Kidney tubule cell (primary cell): ENCODE measurements at regions not wholly inside any gene's neighbourhood (a gene's known extent, or its start where the extent isn't known, plus 50 kb on each side); places are given as distances from the start of the nearest gene placed in this dataset.
"Not testable (repeated sequence)": the region's sequence is repeated elsewhere in the genome, so short reads cannot be mapped to it uniquely, and the experiment has no call there.

Experiments
- DNase-seq: peaks from one replicate; pipeline ENCODE4 v3.0.0-alpha.2; 2018; ENCODE audit warnings: low spot score

GRCh38 chr4:3961091-3961672 lies 195.0 kb downstream of the ADRA2C start:
- DNase-seq, result not testable (repeated sequence)

GRCh38 chr4:3964572-3965278 lies 198.5 kb downstream of the ADRA2C start:
- DNase-seq, result not testable (repeated sequence)

- not testable (repeated sequence) for DNase-seq
Measured at GRCh38 chr4:3967204-3967603, 201.0 kb downstream of the ADRA2C start.

DNA sequence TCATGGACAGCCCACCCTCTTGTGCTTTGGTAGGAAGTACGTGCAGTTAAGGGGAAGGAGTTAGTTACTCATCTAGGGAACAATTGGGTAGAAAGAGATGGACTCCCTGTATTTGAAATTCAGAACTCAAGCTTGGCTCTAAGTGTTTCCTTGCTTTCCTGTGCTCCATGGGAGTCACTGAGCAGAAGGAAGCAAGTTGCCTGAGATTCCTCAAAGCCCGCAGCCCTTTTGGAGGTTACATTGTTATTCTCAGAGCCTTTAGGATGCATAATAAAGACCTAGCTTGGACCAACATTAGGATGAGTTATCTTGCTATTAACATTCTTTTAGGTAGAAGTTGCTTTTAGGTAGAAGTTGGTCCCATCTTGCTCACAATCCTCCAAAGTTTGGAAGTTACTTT lies 206.4 kb downstream of the ADRA2C start:
- DNase-seq, result not testable (repeated sequence)

DNA sequence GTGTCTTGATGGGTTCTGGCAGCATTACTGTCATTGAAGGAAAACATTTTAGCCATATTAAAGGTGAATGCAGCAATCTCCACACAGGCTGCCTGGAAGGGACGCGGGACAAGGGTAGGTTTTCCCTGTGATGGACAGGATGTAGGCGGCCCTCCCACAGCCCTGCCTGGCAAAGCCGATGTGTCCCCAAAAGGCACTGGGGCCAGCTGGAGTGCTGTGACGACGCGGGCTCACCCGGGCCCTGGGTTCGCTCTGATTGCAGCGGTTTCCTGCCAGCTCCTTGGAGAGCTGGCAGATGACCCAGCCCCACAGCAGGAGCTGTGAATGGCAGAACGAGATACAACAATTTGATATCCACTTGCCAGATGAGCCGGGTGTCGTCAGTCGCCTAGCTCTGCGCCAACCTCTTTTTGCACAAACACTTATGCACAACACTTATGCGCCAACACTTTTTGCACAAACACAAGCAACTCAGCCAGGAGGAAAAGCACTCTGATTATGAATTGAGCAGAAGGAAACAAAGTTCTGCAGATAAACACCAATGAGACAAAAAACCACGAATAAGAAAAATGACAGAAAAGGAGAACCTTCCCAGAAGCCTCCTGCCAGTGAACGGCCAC lies 207.5 kb downstream of the ADRA2C start:
- DNase-seq, result not testable (repeated sequence)

- not testable (repeated sequence) for DNase-seq
Measured at GRCh38 chr4:3983518-3984125, 217.4 kb downstream of the ADRA2C start.

- not testable (repeated sequence) for DNase-seq
Measured at GRCh38 chr4:3984796-3985195, 218.6 kb downstream of the ADRA2C start.

- not testable (repeated sequence) for DNase-seq
Measured at GRCh38 chr4:3986412-3986811, 220.2 kb downstream of the ADRA2C start.

DNA sequence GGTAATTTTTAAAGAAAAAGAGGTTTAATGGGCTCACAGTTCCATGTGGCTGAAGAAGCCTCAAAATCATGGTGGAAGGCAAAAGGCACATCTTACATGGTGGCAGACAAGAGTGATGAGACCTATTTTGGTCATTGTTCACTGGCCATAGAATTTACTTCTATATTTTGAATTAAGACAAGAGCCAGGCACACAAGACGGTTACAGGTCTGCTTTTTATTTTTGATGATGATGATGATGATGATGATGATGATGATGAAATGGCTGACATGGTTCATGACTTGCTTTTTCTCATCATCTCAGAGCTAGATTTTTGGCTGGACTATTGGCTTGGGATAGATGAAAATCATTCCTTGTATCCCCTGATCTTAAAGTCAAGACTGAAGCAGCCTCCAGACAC lies 229.3 kb downstream of the OTOP1 start:
- DNase-seq, result not testable (repeated sequence)

- DNase-seq, result not testable (repeated sequence)
Measured at GRCh38 chr4:4004036-4004435, 222.7 kb downstream of the OTOP1 start.

DNA sequence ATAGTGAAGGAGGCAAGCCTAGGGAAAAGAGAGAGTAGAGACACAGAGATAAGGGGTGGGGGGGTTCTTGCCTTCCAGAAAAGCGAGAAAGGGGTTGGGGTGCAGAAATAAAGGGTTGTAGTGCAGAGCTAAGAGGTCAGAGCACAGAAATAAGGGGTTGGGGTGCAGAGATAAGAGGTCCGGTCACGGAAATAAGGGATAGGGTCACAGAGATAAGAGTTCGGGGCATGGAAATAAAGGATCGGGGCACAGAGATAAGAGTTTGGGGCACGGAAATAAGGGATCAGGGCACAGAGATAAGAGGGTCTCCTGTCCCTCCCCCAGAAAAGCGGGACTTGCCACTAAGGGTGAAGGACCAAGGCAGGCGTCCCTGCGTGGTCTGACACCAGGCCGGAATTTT lies 222.0 kb downstream of the OTOP1 start:
- not testable (repeated sequence) for DNase-seq

DNA sequence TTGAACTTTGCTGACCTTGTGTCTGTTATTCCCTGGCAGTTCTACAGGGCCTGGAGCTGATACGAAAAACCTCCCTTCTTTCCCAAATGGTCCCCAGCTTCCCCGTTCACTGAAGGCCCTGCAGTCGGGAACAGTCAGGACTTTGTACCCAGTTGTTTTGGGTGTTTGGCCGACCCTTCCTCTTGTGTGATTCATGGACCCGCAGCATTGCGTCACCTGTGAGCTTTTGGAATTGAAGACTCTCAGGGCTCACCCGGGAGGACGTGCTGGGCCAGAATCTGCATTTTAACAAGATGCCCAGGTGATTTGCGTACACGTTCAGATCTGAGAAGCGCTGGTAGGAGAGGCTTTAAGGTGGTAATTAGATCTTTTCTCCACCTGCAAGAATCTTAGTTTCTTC lies 220.4 kb downstream of the OTOP1 start:
- DNase-seq, result not testable (repeated sequence)

DNA sequence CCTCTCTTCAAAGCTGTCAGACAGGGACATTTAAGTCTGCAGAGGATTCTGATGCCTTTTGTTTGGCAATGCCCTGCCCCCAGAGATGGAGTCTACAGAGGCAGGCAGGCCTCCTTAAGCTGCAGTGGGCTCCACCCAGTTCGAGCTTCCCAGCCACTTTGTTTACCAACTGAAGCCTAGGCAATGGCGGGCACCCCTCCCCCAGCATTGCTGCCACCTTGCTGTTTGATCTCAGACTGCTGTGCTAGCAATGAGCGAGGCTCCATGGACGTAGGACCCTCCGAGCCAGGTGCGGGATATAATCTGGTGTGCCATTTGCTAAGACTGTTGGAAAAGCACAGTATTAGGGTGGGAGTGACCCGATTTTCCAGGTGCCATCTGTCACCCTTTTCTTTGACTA lies 207.7 kb downstream of the OTOP1 start:
- not testable (repeated sequence) for DNase-seq

- DNase-seq, result not testable (repeated sequence)
Measured at GRCh38 chr4:4021161-4021560, 205.6 kb downstream of the OTOP1 start.

DNA sequence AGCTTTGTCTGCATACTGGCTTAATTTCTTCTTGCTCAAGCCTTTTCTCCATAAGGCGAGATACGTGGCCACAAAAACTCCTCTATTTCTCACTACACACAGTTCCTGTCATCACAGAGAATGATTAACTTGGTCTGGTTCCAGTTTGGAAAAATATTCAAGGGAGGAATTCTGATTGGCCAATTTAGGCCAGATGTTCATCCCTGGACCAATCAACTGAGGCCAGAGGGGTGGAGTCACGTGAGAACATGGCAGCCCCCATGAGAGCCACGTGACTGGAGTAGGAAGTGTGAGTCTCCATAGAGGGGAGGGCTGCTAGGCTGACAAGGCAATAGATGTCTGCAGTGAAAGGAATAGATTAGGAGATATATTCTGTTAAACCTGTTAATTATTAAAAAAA lies 200.0 kb downstream of the OTOP1 start:
- peak; percentile 19 for DNase-seq

DNA sequence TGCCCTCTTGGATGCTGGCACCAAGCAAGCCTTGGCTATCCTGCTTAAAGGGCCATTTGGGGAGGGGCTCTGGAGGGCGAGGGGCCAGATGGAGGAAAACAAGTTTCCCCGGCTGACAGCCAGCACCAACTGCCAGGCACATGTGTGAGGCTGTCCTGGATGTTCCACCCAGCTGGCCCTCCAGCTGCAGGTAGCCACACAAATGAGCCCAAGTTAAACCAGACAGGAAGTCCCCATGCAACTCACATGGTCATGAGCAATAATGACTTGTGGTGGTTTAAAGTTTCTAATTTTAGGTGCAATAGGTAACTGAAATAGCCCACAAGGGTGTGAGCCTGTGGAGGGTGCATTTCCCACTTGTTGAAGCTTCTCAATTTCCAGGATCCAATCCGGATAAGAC lies 198.0 kb downstream of the OTOP1 start:
- not testable (repeated sequence) for DNase-seq

DNA sequence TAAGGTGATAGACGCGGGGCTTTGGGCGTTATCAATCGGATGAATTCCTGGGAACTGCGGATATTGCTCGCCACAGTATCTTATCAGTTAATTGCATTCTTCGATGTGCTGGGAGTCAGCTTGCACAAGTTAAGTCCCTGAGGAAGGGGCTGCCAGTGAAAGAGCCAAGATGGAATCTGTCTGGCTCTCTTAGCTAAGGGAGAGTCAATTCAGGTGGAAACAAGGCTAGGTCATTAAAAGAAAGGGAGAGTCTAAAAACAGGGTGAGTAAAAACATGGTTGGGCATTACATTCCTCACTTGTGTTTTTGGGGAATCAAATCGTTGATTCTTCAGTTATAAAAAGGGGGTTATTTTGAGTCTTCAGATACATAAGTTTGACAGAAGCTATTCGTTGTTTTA lies 196.2 kb downstream of the OTOP1 start:
- DNase-seq, result not testable (repeated sequence)

GRCh38 chr4:4031446-4032135 lies 195.1 kb downstream of the OTOP1 start:
- not testable (repeated sequence) for DNase-seq

GRCh38 chr4:4032364-4032763 lies 194.4 kb downstream of the OTOP1 start:
- DNase-seq, result not testable (repeated sequence)

- not testable (repeated sequence) for DNase-seq
Measured at GRCh38 chr4:4032801-4033605, 193.7 kb downstream of the OTOP1 start.

- not testable (repeated sequence) for DNase-seq
Measured at GRCh38 chr4:4037399-4038138, 189.2 kb downstream of the OTOP1 start.
